ENCODE measurements at regions not wholly inside any gene's neighbourhood (a gene's known extent, or its start where the extent isn't known, plus 50 kb on each side); places are given as distances from the start of the nearest gene placed in this dataset.

- TF ChIP-seq, protein P1, sequence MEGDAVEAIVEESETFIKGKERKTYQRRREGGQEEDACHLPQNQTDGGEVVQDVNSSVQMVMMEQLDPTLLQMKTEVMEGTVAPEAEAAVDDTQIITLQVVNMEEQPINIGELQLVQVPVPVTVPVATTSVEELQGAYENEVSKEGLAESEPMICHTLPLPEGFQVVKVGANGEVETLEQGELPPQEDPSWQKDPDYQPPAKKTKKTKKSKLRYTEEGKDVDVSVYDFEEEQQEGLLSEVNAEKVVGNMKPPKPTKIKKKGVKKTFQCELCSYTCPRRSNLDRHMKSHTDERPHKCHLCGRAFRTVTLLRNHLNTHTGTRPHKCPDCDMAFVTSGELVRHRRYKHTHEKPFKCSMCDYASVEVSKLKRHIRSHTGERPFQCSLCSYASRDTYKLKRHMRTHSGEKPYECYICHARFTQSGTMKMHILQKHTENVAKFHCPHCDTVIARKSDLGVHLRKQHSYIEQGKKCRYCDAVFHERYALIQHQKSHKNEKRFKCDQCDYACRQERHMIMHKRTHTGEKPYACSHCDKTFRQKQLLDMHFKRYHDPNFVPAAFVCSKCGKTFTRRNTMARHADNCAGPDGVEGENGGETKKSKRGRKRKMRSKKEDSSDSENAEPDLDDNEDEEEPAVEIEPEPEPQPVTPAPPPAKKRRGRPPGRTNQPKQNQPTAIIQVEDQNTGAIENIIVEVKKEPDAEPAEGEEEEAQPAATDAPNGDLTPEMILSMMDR (IDR thresholded peaks at IDR 0.05), result no peak
- TF ChIP-seq POLR2A (IDR thresholded peaks at IDR 0.05), result no peak
Measured at GRCh38 chr3:182357928-182358327, 435.4 kb upstream of the ATP11B start.

Data from prostate gland (tissue), 2 donors.